Transverse colon (tissue), 4 donors: ENCODE measurements at regions not wholly inside any gene's neighbourhood (a gene's known extent, or its start where the extent isn't known, plus 50 kb on each side); places are given as distances from the start of the nearest gene placed in this dataset.

Experiments used
- DNase-seq: peaks from one replicate; pipeline ENCODE4 v3.0.0-alpha.2; 2019
- H3K27ac ChIP-seq, 4 donors: fragments of 200-600 bp; sonication (generic); 2 replicates each; pipeline ENCODE4 v1.5.1; 2016 to 2018; ENCODE audit warnings: inconsistent platforms in 4 of 4
- H3K27me3 ChIP-seq: fragments of 200-600 bp; sonication (generic); 2 replicates; pipeline ENCODE4 v1.5.1; 2017; ENCODE audit warnings: inconsistent platforms
- H3K36me3 ChIP-seq, 4 donors: fragments of 200-600 bp; sonication (generic); 2 replicates each; pipeline ENCODE4 v1.5.1; 2017 to 2019; ENCODE audit warnings: inconsistent platforms in 4 of 4
- H3K4me1 ChIP-seq, 4 donors: fragments of 200-600 bp; sonication (generic); 2 replicates each; pipeline ENCODE4 v1.5.1; 2017 to 2020; ENCODE audit warnings: inconsistent platforms in 4 of 4
- H3K4me3 ChIP-seq, 4 donors: fragments of 200-600 bp; sonication (generic); 1 replicate in 1 of 4; 2 replicates in 3 of 4; pipeline versions ENCODE4 v1.5.1 to v1.6.1; 2017 to 2019; ENCODE audit warnings: inconsistent platforms in 4 of 4
- H3K9me3 ChIP-seq, 2 donors: fragments of 200-600 bp; sonication (generic); 2 replicates each; pipeline ENCODE4 v1.5.1; 2017 to 2019; ENCODE audit warnings: inconsistent platforms in 2 of 2
- CTCF ChIP-seq, 5 experiments: fragments of 200-600 bp in 3 of 5; fragments of 450-650 bp in 2 of 5; sonication (generic) in 3 of 5; IDR thresholded peaks; 1 replicate in 2 of 5; 2 replicates in 3 of 5; pipeline ENCODE4 v1.5.1; 2016 to 2017; ENCODE audit warnings: antibody characterized with exemption in 5 of 5, inconsistent platforms in 3 of 5, mild to moderate bottlenecking in 2 of 5, moderate library complexity in 1 of 5
- EP300 ChIP-seq: sonication (generic); formaldehyde crosslinking; IDR thresholded peaks from one replicate; pipeline ENCODE4 v1.6.1; 2017; ENCODE audit warnings: antibody characterized with exemption, low read depth
- POLR2A ChIP-seq: fragments of 450-650 bp; IDR thresholded peaks from one replicate; pipeline ENCODE4 v1.6.1; 2016; ENCODE audit warnings: antibody characterized with exemption, mild to moderate bottlenecking, moderate library complexity
- POLR2AphosphoS5 ChIP-seq, 3 donors: sonication (generic); formaldehyde crosslinking; IDR thresholded peaks; one replicate each; pipeline ENCODE4 v1.6.1; 2016; ENCODE audit warnings: antibody characterized with exemption in 3 of 3
- WGBS, 2 donors: methylation state at CpG; one replicate each; pipeline ENCODE4 v1.1.5; 2018; ENCODE audit warnings: low coverage in 1 of 2; 5-methylcytosine and 5-hydroxymethylcytosine counted together
- in situ Hi-C, 4 donors: fragments of 200-750 bp; cut with MboI; loops; one replicate each; pipeline versions ENCODE4 v1.15.0 to v1.15.1; 2017; ENCODE audit warnings: low sequenced_read_pairs in 3 of 4, low pct_ligation_motif_present in 1 of 4, low pct_unique_long_range_greater_than_20kb in 1 of 4
- intact Hi-C: fragments of 100-400 bp; cut with DNase I; formaldehyde crosslinking; loops from one replicate; pipeline ENCODE4 v1.15.1; 2023; ENCODE audit warnings: low total_unique reads

GRCh38 chr5:18299166-18299565 lies 664.9 kb downstream of the TAF11L14 start:
- no peaks in the 10 kb centered on the region for H3K9me3 ChIP-seq
- no peak for DNase-seq
- no peak overlapping the region for H3K27ac ChIP-seq
- TF ChIP-seq POLR2A (no peak), CTCF (IDR thresholded peaks at IDR 0.05) (no peak)
- H3K4me1 ChIP-seq, result no peaks in the 10 kb centered on the region
- H3K4me3 ChIP-seq, result no peak overlapping the region
- in situ Hi-C loops, result loop anchor here in 1 of 4 donors (10.0 kb wide), 1 partner anchor 1084 kb away; the partner anchor contains the start of gene BASP1
- intact Hi-C loops, result no loop called here
- no peaks in the 10 kb centered on the region for H3K36me3 ChIP-seq
- no peaks in the 10 kb centered on the region for H3K27me3 ChIP-seq

GRCh38 chr5:18305288-18305924 lies 671.1 kb downstream of the TAF11L14 start:
- 52 to 61% methylated on average over 4 to 8 of the region's 8 CpGs for WGBS, 2 donors
- DNase-seq, result no peak
- H3K27ac ChIP-seq, result no peak overlapping the region
- no peaks in the 10 kb centered on the region for H3K36me3 ChIP-seq
- no peaks in the 10 kb centered on the region for H3K27me3 ChIP-seq
- intact Hi-C loops, result no loop called here
- in situ Hi-C loops, result loop anchor here in 3 of 4 donors (5.0 to 25.0 kb wide), 3 partner anchors 1091 to 1518 kb away; partner anchors contain the start of gene BASP1 (in 1 of the 3)
- H3K9me3 ChIP-seq, result no peaks in the 10 kb centered on the region
- peak; percentile 41 to 59 (median 59) for TF ChIP-seq CTCF (IDR thresholded peaks at IDR 0.05)
- no peak for TF ChIP-seq POLR2AphosphoS5 (IDR thresholded peaks at IDR 0.05)
- H3K4me1 ChIP-seq, result no peaks in the 10 kb centered on the region
- H3K4me3 ChIP-seq, result no peak overlapping the region

DNA sequence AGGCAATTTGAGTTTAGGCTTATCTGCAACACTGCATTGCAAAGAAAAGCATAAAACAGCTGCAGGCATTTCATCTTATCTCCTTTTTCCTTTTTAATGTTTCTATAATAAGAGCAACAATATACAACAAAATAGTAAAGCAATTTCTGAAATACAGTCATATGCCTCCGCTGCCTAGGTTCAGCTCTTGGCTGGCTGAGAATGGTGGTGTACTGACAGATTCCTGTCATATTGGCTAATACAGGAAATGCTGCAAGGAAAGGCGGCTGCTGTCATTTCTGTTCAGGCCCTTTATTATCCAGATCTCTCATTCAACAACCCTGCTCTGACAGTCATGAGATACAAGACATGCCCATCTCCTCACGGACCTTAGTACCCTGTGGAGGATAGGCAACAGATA lies 677.0 kb downstream of the TAF11L14 start:
- H3K4me1 ChIP-seq, result no peaks in the 10 kb centered on the region
- no peak overlapping the region for H3K4me3 ChIP-seq
- DNase-seq, result no peak
- in situ Hi-C loops, result loop anchor here in 1 of 4 donors (10.0 to 25.0 kb wide), 2 partner anchors 1096 to 1524 kb away; partner anchors contain the start of gene BASP1
- H3K27me3 ChIP-seq, result no peaks in the 10 kb centered on the region
- intact Hi-C loops, result no loop called here
- no peak overlapping the region for H3K27ac ChIP-seq
- 67 to 87% methylated on average over 2 to 3 of the region's 3 CpGs for WGBS, 2 donors
- no peaks in the 10 kb centered on the region for H3K36me3 ChIP-seq
- H3K9me3 ChIP-seq, result no peaks in the 10 kb centered on the region
- no peak for TF ChIP-seq EP300
- no peak for TF ChIP-seq CTCF (IDR thresholded peaks at IDR 0.05)
- TF ChIP-seq POLR2A, result no peak

GRCh38 chr5:18312016-18312415 lies 677.8 kb downstream of the TAF11L14 start:
- Histone ChIP-seq H3K4me3 (no peak overlapping the region), H3K36me3 (no peaks in the 10 kb centered on the region), H3K27ac (no peak overlapping the region), H3K9me3 (no peaks in the 10 kb centered on the region), H3K27me3 (no peaks in the 10 kb centered on the region), H3K4me1 (no peaks in the 10 kb centered on the region)
- in situ Hi-C loops (loop anchor here in 1 of 4 donors (10.0 to 25.0 kb wide), 2 partner anchors 1097 to 1525 kb away; partner anchors contain the start of gene BASP1), intact Hi-C loops (no loop called here)
- whole genome bisulfite sequencing, 2 donors, result 88% methylated on average over 1 of the region's 1 CpG; no CpG with 5 or more reads in 1 of the 2 donors
- TF ChIP-seq POLR2A (no peak), CTCF (IDR thresholded peaks at IDR 0.05) (no peak), POLR2AphosphoS5 (IDR thresholded peaks at IDR 0.05) (no peak), EP300 (no peak)
- DNase-seq, result no peak
